ENCODE measurements at regions not wholly inside any gene's neighbourhood (a gene's known extent, or its start where the extent isn't known, plus 50 kb on each side); places are given as distances from the start of the nearest gene placed in this dataset.

- H3K36me3 Mint-ChIP-seq (ENCODE audit: unreplicated experiment), result peaks cover 13% of the 10 kb centered on the region
- no peak overlapping the region for H3K27ac Mint-ChIP-seq (ENCODE audit: unreplicated experiment)
- H3K9me3 Mint-ChIP-seq (ENCODE audit: unreplicated experiment), result peaks cover 3% of the 10 kb centered on the region
- peaks cover 4% of the 10 kb centered on the region for H3K27me3 Mint-ChIP-seq (ENCODE audit: unreplicated experiment)
- H3K4me3 Mint-ChIP-seq (ENCODE audit: unreplicated experiment), result no peak overlapping the region
- H3K4me1 Mint-ChIP-seq (ENCODE audit: low read depth, unreplicated experiment), result no peaks in the 10 kb centered on the region
- no peak for TF ChIP-seq CTCF (IDR thresholded peaks at IDR 0.05; ENCODE audit: partially characterized antibody, unreplicated experiment)
- no peak for DNase-seq
These were observed 104.6 kb downstream of the RTP5 start for GRCh38 chr2:241974096-241974495.

- no peak for DNase-seq
- Mint-ChIP-seq H3K36me3 (ENCODE audit: unreplicated experiment) (peaks cover 13% of the 10 kb centered on the region), H3K4me3 (ENCODE audit: unreplicated experiment) (no peak overlapping the region), H3K9me3 (ENCODE audit: unreplicated experiment) (peaks cover 2% of the 10 kb centered on the region), H3K27ac (ENCODE audit: unreplicated experiment) (no peak overlapping the region), H3K27me3 (ENCODE audit: unreplicated experiment) (peaks cover 4% of the 10 kb centered on the region), H3K4me1 (ENCODE audit: low read depth, unreplicated experiment) (no peaks in the 10 kb centered on the region)
- TF ChIP-seq CTCF (IDR thresholded peaks at IDR 0.05; ENCODE audit: partially characterized antibody, unreplicated experiment), result no peak
These were observed 105.5 kb downstream of the RTP5 start for GRCh38 chr2:241974851-241975592.

GRCh38 chr2:241975593-241976284, 106.2 kb downstream of the RTP5 start:
- Mint-ChIP-seq H3K27me3 (ENCODE audit: unreplicated experiment) (peaks cover 4% of the 10 kb centered on the region), H3K4me3 (ENCODE audit: unreplicated experiment) (no peak overlapping the region), H3K36me3 (ENCODE audit: unreplicated experiment) (peaks cover 13% of the 10 kb centered on the region), H3K9me3 (ENCODE audit: unreplicated experiment) (peaks cover 2% of the 10 kb centered on the region), H3K4me1 (ENCODE audit: low read depth, unreplicated experiment) (no peaks in the 10 kb centered on the region), H3K27ac (ENCODE audit: unreplicated experiment) (no peak overlapping the region)
- DNase-seq, result no peak
- TF ChIP-seq CTCF (IDR thresholded peaks at IDR 0.05; ENCODE audit: partially characterized antibody, unreplicated experiment), result no peak

GRCh38 chr2:241976296-241976695, 106.8 kb downstream of the RTP5 start:
- Mint-ChIP-seq H3K9me3 (ENCODE audit: unreplicated experiment) (peaks cover 2% of the 10 kb centered on the region), H3K36me3 (ENCODE audit: unreplicated experiment) (peaks cover 13% of the 10 kb centered on the region), H3K27ac (ENCODE audit: unreplicated experiment) (no peak overlapping the region), H3K4me3 (ENCODE audit: unreplicated experiment) (no peak overlapping the region), H3K27me3 (ENCODE audit: unreplicated experiment) (peaks cover 4% of the 10 kb centered on the region), H3K4me1 (ENCODE audit: low read depth, unreplicated experiment) (no peaks in the 10 kb centered on the region)
- DNase-seq, result no peak
- no peak for TF ChIP-seq CTCF (IDR thresholded peaks at IDR 0.05; ENCODE audit: partially characterized antibody, unreplicated experiment)
